H9 (cell line): ENCODE measurements at regions not wholly inside any gene's neighbourhood (a gene's known extent, or its start where the extent isn't known, plus 50 kb on each side); places are given as distances from the start of the nearest gene placed in this dataset.

ENCODE experiments used
- DNase-seq: peaks from one replicate; pipeline ENCODE4 v3.0.0-alpha.2; 2017
- H2AFZ ChIP-seq: one replicate; pipeline ENCODE4 v1.6.1; 2013; ENCODE audit warnings: mild to moderate bottlenecking, low read length, control low read depth, moderate library complexity
- H2AK5ac ChIP-seq: 2 replicates; pipeline ENCODE4 v1.6.1; 2013; ENCODE audit warnings: low read length, control low read depth, mixed read lengths; ENCODE audit not compliant: insufficient read length
- H2BK120ac ChIP-seq: one replicate; pipeline ENCODE4 v1.6.1; 2013; ENCODE audit warnings: low read depth, mild to moderate bottlenecking, low read length, control low read depth, inconsistent platforms; ENCODE audit not compliant: poor library complexity, severe bottlenecking
- H2BK12ac ChIP-seq: 2 replicates; pipeline ENCODE4 v1.6.1; 2013; ENCODE audit warnings: low read length, control low read depth, mixed read lengths, low read depth; ENCODE audit not compliant: insufficient read length
- H2BK15ac ChIP-seq: 2 replicates; pipeline ENCODE4 v1.6.1; 2013; ENCODE audit warnings: low read depth, low read length, control low read depth
- H2BK20ac ChIP-seq: one replicate; pipeline ENCODE4 v1.6.1; 2013; ENCODE audit warnings: low read depth, mild to moderate bottlenecking, low read length, control low read depth, inconsistent platforms; ENCODE audit not compliant: poor library complexity, severe bottlenecking
- H2BK5ac ChIP-seq: 2 replicates; pipeline ENCODE4 v1.6.1; 2013; ENCODE audit warnings: low read length, control low read depth, mixed read lengths; ENCODE audit not compliant: insufficient read length
- H3K14ac ChIP-seq: 2 replicates; pipeline ENCODE4 v1.6.1; 2013; ENCODE audit warnings: low read length, control low read depth; ENCODE audit not compliant: insufficient read depth
- H3K18ac ChIP-seq: 2 replicates; pipeline ENCODE4 v1.6.1; 2013; ENCODE audit warnings: low read depth, mild to moderate bottlenecking, mixed read lengths, low read length, control low read depth; ENCODE audit not compliant: insufficient read length
- H3K23ac ChIP-seq: 2 replicates; pipeline ENCODE4 v1.6.1; 2013; ENCODE audit warnings: low read length, control low read depth, mixed read lengths, low read depth; ENCODE audit not compliant: insufficient read length
- H3K23me2 ChIP-seq: 2 replicates; pipeline ENCODE4 v1.6.1; 2013; ENCODE audit warnings: low read depth, mild to moderate bottlenecking, mixed read lengths, low read length, control low read depth; ENCODE audit not compliant: insufficient read length, poor library complexity, severe bottlenecking
- H3K27ac ChIP-seq: 2 replicates; pipeline ENCODE4 v1.5.1; 2013; ENCODE audit warnings: low read length, control low read depth, mixed read lengths, low read depth; ENCODE audit not compliant: insufficient read length
- H3K27me3 ChIP-seq: 2 replicates; pipeline ENCODE4 v1.6.1; 2013; ENCODE audit warnings: low read length, control low read depth, inconsistent platforms; ENCODE audit not compliant: insufficient read depth
- H3K4ac ChIP-seq: 2 replicates; pipeline ENCODE4 v1.6.1; 2013; ENCODE audit warnings: low read depth, mild to moderate bottlenecking, control low read depth, inconsistent platforms, low read length, moderate library complexity
- H3K4me1 ChIP-seq: 2 replicates; pipeline ENCODE4 v1.6.1; 2013; ENCODE audit warnings: low read length, control low read depth, inconsistent platforms; ENCODE audit not compliant: insufficient read depth
- H3K4me2 ChIP-seq: 2 replicates; pipeline ENCODE4 v1.6.1; 2013; ENCODE audit warnings: low read length, control low read depth, mixed read lengths; ENCODE audit not compliant: insufficient read length, insufficient read depth
- H3K56ac ChIP-seq: 2 replicates; pipeline ENCODE4 v1.6.1; 2013; ENCODE audit warnings: low read depth, mild to moderate bottlenecking, mixed read lengths, low read length, control low read depth; ENCODE audit not compliant: insufficient read length
- H3K79me1 ChIP-seq: 2 replicates; pipeline ENCODE4 v1.6.1; 2013; ENCODE audit warnings: low read depth, mild to moderate bottlenecking, moderate library complexity, low read length, control low read depth, inconsistent platforms; ENCODE audit not compliant: insufficient read depth, poor library complexity, severe bottlenecking
- H3K79me2 ChIP-seq: 2 replicates; pipeline ENCODE4 v1.6.1; 2013; ENCODE audit warnings: low read length, control low read depth, inconsistent platforms; ENCODE audit not compliant: insufficient read depth
- H3K9ac ChIP-seq: 2 replicates; pipeline ENCODE4 v1.6.1; 2013; ENCODE audit warnings: low read length, control low read depth, mixed read lengths; ENCODE audit not compliant: insufficient read length; ENCODE audit errors: extremely low read depth
- H3K9me3 ChIP-seq: one replicate; pipeline ENCODE4 v1.6.1; 2013; ENCODE audit warnings: low read depth, low read length, inconsistent platforms; ENCODE audit not compliant: control insufficient read depth
- H3T11ph ChIP-seq: one replicate; pipeline ENCODE4 v1.6.1; 2013; ENCODE audit warnings: mild to moderate bottlenecking, low read length, control low read depth, inconsistent platforms
- H4K20me1 ChIP-seq: one replicate; pipeline ENCODE4 v1.6.1; 2013; ENCODE audit not compliant: control insufficient read depth, insufficient read length, insufficient read depth
- H4K5ac ChIP-seq: 2 replicates; pipeline ENCODE4 v1.6.1; 2013; ENCODE audit warnings: low read depth, mild to moderate bottlenecking, mixed read lengths, low read length, control low read depth; ENCODE audit not compliant: insufficient read length
- H4K8ac ChIP-seq: replicated peaks from 2 replicates; pipeline ENCODE4 v1.6.1; 2013; ENCODE audit warnings: low read length, control low read depth, mixed read lengths, low read depth; ENCODE audit not compliant: insufficient read length
- H4K91ac ChIP-seq: 2 replicates; pipeline ENCODE4 v1.6.1; 2013; ENCODE audit warnings: low read depth, mild to moderate bottlenecking, moderate library complexity, mixed read lengths, low read length, control low read depth; ENCODE audit not compliant: insufficient read length
- H3K27ac Mint-ChIP-seq, 3 experiments: 2 replicates in 2 of 3; 3 replicates in 1 of 3; pipeline ENCODE4 v1.8.0; 2020 to 2021; ENCODE audit warnings: mixed read lengths in 3 of 3, mild to moderate bottlenecking in 1 of 3, moderate library complexity in 1 of 3
- H3K27me3 Mint-ChIP-seq: 2 replicates; pipeline ENCODE4 v1.8.0; 2021; ENCODE audit warnings: low read depth, mild to moderate bottlenecking, moderate library complexity, mixed read lengths
- H3K36me3 Mint-ChIP-seq, 3 experiments: 2 replicates in 2 of 3; 3 replicates in 1 of 3; pipeline ENCODE4 v1.8.0; 2020 to 2021; ENCODE audit warnings: low read depth in 3 of 3, mixed read lengths in 3 of 3; ENCODE audit not compliant: insufficient read depth in 1 of 3
- H3K4me1 Mint-ChIP-seq, 2 experiments: 2 replicates each; pipeline ENCODE4 v1.8.0; 2020; ENCODE audit warnings: mixed read lengths in 2 of 2
- H3K4me3 Mint-ChIP-seq, 2 experiments: 2 replicates in 1 of 2; 3 replicates in 1 of 2; pipeline ENCODE4 v1.8.0; 2020 to 2021; ENCODE audit warnings: mild to moderate bottlenecking in 2 of 2, mixed read lengths in 2 of 2, moderate library complexity in 1 of 2
- H3K9me3 Mint-ChIP-seq, 2 experiments: 2 replicates in 1 of 2; 3 replicates in 1 of 2; pipeline ENCODE4 v1.8.0; 2020; ENCODE audit warnings: mild to moderate bottlenecking in 2 of 2, mixed read lengths in 2 of 2, moderate library complexity in 1 of 2
- CTCF ChIP-seq: fragments of 200-600 bp; sonication (generic); conservative IDR thresholded peaks from 3 replicates; pipeline ENCODE4 v1.8.0; 2021; ENCODE audit warnings: antibody characterized with exemption, mild to moderate bottlenecking
- WGBS: extraction: QIAGEN DNeasy Blood & Tissue Kit; methylation state at CpG from one replicate; pipeline ENCODE4 v1.1.7; 2013; ENCODE audit warnings: missing lambda C conversion rate, low lambda C conversion rate, mixed read lengths; ENCODE audit not compliant: insufficient read length; ENCODE audit errors: extremely low coverage; 5-methylcytosine and 5-hydroxymethylcytosine counted together

- Histone ChIP-seq H3K56ac (no peak overlapping the region), H3K23me2 (no peaks in the 10 kb centered on the region), H3K23ac (no peak overlapping the region), H2BK5ac (no peak overlapping the region), H3K9me3 (no peaks in the 10 kb centered on the region), H3K27me3 (no peaks in the 10 kb centered on the region), H3K14ac (no peak overlapping the region), H3K79me2 (no peaks in the 10 kb centered on the region), H2BK15ac (no peak overlapping the region), H3K4me2 (no peak overlapping the region), H4K5ac (no peak overlapping the region), H3K18ac (no peak overlapping the region), H2AK5ac (no peak overlapping the region), H3K4ac (no peak overlapping the region), H2BK12ac (no peak overlapping the region), H3T11ph (no peak overlapping the region), H4K8ac (no peak overlapping the region), H4K91ac (no peak overlapping the region), H2AFZ (no peak overlapping the region), H4K20me1 (no peaks in the 10 kb centered on the region), H3K4me1 (no peaks in the 10 kb centered on the region), H3K9ac (no peak overlapping the region), H2BK20ac (no peak overlapping the region), H3K79me1 (no peaks in the 10 kb centered on the region), H2BK120ac (no peak overlapping the region), H3K27ac (no peak overlapping the region)
- no peak for TF ChIP-seq CTCF
- DNase-seq, result no peak
- Mint-ChIP-seq H3K27me3 (no peaks in the 10 kb centered on the region), H3K27ac (no peak overlapping the region), H3K9me3 (no peaks in the 10 kb centered on the region), H3K4me3 (no peak overlapping the region), H3K4me1 (peaks cover 5 to 6% of the 10 kb centered on the region in 2 experiments; a peak in 2 of 4 replicates), H3K36me3 (no peaks in the 10 kb centered on the region)
- no CpG with 5 or more reads among the region's 3 CpGs for WGBS
These were observed 197.0 kb downstream of the CPS1 start for GRCh38 chr2:210753386-210753785.
